Stimulated activated naive B cell treated with anti-CD40 and anti-IgM and Interleukin-4, amounts not matched to agents 10 μg/mL and 1 μg/mL and 100 μg/mL, for 72 hours (primary cell): ENCODE measurements at regions not wholly inside any gene's neighbourhood (a gene's known extent, or its start where the extent isn't known, plus 50 kb on each side); places are given as distances from the start of the nearest gene placed in this dataset.
A peak's percentile ranks its signal among the peaks of the same experiment; 100 is the strongest.

Source experiments
- ATAC-seq, 2 donors: fragments of 150-1000 bp; cut with Tn5 transposase; replicated peaks; 2 replicates each; pipeline ENCODE4 v1.10.0; 2021; ENCODE audit warnings: moderate library complexity in 1 of 2
- DNase-seq: peaks from one replicate; pipeline ENCODE4 v3.0.0; 2021
- H3K27ac Mint-ChIP-seq: one replicate; pipeline ENCODE4 v1.8.0; 2022; ENCODE audit warnings: mild to moderate bottlenecking, mixed read lengths
- H3K27me3 Mint-ChIP-seq, 2 donors: one replicate each; pipeline ENCODE4 v1.8.0; 2022; ENCODE audit warnings: mixed read lengths in 2 of 2
- H3K36me3 Mint-ChIP-seq, 2 donors: one replicate each; pipeline ENCODE4 v1.8.0; 2022; ENCODE audit warnings: mixed read lengths in 2 of 2, mild to moderate bottlenecking in 1 of 2
- H3K4me1 Mint-ChIP-seq, 2 donors: one replicate each; pipeline ENCODE4 v1.8.0; 2022; ENCODE audit warnings: mixed read lengths in 2 of 2, mild to moderate bottlenecking in 1 of 2
- H3K4me3 Mint-ChIP-seq, 2 donors: one replicate each; pipeline ENCODE4 v1.8.0; 2022; ENCODE audit warnings: mild to moderate bottlenecking in 2 of 2, mixed read lengths in 2 of 2, moderate library complexity in 1 of 2
- H3K9me3 Mint-ChIP-seq, 2 donors: one replicate each; pipeline ENCODE4 v1.8.0; 2022; ENCODE audit warnings: mixed read lengths in 2 of 2, mild to moderate bottlenecking in 1 of 2

DNA sequence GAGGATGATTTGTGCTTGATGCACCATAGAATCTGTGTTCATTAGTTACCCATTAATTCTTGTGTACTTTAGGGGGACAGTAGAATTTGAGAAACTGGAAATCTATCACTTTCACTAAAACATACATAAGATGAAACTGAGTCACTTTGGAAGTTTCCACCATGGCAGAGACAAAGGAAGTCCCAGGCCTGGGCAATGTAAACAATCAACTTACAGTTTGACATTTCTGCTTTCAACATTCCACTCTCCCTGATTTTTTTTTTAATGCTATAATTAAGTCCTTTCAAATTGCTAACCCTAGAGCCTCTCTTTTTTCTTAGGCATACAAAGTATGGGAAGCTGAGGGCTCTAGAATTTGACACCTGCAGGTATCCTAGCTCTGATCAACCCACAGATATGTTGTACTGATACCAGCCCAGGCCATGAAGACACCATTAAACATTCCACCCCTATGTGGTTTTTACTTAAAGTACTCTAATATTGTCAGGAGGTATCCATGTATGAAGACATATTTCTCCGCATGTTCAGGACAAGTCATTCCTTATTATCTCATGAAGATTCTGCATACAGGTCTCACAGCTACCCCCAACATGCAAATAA is 88.5 kb upstream of the GLS start:
- Mint-ChIP-seq H3K27ac (no peak overlapping the region), H3K4me1 (peaks cover 7 to 16% of the 10 kb centered on the region in 2 donors), H3K4me3 (no peak overlapping the region), H3K9me3 (no peaks in the 10 kb centered on the region), H3K36me3 (no peaks in the 10 kb centered on the region), H3K27me3 (no peaks in the 10 kb centered on the region)
- ATAC-seq = no peak
- no peak for DNase-seq

DNA sequence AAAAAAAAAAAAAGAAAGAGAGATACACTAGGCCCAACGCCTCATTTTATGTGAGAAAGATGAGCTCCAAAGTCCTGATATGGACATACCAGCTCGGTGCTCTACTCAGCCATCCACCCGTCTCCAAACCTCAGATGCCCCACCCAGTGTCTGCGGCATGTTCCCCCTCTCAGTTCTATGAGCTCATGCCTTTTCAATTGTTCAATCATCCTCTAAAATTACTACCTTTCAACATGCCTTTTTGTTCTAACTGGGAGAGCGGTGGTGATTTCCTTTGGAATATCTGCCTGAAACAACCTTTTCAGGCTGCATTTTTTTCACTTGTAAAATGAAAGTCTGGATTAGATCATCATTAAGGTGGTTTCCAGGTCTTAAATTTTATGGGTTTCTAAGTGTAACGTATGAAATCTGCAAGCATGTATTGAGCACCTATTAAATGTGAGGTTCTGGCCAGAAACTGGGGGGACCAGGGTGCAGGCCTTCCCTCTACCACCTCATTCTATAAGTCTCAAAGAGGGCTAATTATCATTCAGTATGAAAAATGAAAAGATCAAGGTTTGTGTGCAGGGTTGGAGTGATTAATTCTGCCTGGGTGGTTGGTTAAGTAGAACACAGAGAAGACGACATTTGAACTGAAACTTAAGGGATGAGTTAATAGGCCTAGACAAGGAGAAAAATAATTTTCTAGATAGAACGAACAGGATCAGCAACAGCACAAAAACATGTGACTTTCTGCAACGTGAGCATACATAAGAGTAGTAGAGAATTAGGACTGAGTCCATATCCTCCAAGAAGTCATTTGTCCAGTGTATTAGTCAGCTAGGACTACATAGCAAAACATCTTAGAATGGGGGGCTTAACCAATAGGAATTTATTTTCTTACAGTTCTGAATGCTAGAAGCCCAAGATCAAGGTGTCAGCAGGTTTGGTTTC is 87.4 kb upstream of the GLS start:
- peak in 1 of 2 donors; percentile 10 for ATAC-seq
- no peaks in the 10 kb centered on the region for H3K9me3 Mint-ChIP-seq
- H3K4me1 Mint-ChIP-seq = peaks cover 7 to 16% of the 10 kb centered on the region in 2 donors

DNA sequence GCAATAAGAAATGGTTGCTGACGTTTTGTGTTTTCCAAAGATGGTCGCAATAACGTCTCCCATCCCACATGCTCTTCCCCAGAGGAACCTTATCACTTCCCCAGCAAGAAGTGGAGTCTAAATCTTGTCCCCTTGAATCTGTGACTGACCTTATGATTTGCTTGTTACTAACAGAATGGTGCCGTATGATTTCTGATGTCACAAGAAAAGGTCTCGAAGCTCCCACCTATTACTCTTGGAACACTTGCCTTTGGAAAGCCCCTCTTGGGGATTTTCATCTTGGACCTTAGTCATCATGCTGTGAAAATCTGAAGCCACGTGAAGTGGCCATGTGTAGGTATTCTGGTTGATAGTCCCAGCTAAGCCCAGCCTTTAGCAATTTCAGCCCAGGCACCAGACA is 86.2 kb upstream of the GLS start:
- Mint-ChIP-seq H3K4me1 (peaks cover 7 to 16% of the 10 kb centered on the region in 2 donors), H3K4me3 (no peak overlapping the region), H3K36me3 (no peaks in the 10 kb centered on the region), H3K27ac (peak overlapping the region; percentile 32), H3K27me3 (no peaks in the 10 kb centered on the region), H3K9me3 (no peaks in the 10 kb centered on the region)
- peak in 1 of 2 donors; percentile 10 for ATAC-seq
- DNase-seq = no peak

More for the DNA sequence above, 87.4 kb upstream of the GLS start:
- no peak for DNase-seq
- Mint-ChIP-seq H3K4me3 (no peak overlapping the region), H3K27ac (peak overlapping the region; percentile 63), H3K27me3 (no peaks in the 10 kb centered on the region), H3K36me3 (no peaks in the 10 kb centered on the region)

DNA sequence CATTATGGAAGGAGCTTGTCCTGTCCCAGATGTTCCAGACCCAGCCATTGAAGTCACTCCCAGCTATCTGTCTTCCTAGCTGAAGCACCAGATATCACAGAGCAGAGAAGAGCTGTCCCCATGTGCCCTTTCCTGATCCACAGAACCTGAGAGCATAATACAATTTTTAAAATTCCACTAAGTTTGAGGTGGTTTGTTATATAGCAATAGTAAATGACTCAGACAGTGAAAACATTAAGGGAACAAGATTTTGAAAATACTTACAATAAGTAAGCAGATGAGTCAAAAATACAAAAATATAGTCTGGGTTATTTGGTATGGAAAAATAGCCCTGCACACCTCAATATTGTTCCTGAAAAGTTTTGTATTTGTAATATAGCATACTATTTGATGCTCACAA is 85.8 kb upstream of the GLS start:
- ATAC-seq (peak in 1 of 2 donors; percentile 29), DNase-seq (no peak)
- H3K27me3 Mint-ChIP-seq = no peaks in the 10 kb centered on the region
- H3K4me3 Mint-ChIP-seq = no peak overlapping the region
- H3K36me3 Mint-ChIP-seq = no peaks in the 10 kb centered on the region
- H3K27ac Mint-ChIP-seq = peak overlapping the region; percentile 32
- no peaks in the 10 kb centered on the region for H3K9me3 Mint-ChIP-seq
- H3K4me1 Mint-ChIP-seq = peaks cover 7 to 16% of the 10 kb centered on the region in 2 donors

DNA sequence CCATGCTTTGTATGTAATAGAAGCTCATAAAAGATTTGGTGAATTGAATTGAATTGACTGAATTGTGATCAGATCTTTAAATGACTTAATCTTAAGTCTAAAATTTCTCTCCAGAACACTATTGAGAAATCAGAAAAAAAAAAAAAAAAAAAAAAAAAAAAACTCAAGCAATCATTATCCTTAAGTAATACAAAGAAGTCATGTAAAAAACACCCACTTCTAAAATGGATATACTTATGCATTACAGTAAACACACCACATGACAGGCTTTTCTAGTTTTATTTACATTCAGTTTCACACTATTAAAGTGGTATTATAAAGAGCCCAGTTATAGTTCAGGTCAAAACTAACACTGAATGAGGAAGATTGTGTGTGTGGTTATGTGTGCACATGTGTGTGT is 84.9 kb upstream of the GLS start:
- DNase-seq (no peak), ATAC-seq (no peak)
- no peak overlapping the region for H3K27ac Mint-ChIP-seq
- no peaks in the 10 kb centered on the region for H3K9me3 Mint-ChIP-seq
- H3K4me3 Mint-ChIP-seq = no peak overlapping the region
- H3K36me3 Mint-ChIP-seq = no peaks in the 10 kb centered on the region
- H3K27me3 Mint-ChIP-seq = no peaks in the 10 kb centered on the region
- peaks cover 7 to 16% of the 10 kb centered on the region in 2 donors for H3K4me1 Mint-ChIP-seq

DNA sequence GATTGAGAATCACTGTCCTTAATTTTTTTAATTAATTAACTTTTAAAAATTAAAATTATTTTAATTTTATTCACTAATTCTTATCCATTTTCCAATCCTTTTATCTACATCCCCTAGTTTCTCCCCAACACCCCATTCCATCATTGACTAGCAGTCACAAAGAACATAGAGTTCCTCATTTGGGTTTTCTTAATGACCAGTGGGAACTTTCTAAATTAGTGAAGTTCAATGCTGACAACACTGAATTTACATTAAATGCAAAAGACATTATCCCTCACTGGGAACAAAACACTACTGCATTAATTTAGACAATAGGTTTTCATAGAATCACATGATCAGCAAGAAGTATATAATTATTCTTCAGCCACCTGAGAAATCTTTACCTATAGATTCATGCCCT is 80.6 kb upstream of the GLS start:
- no peak overlapping the region for H3K4me3 Mint-ChIP-seq
- H3K9me3 Mint-ChIP-seq = no peaks in the 10 kb centered on the region
- H3K27ac Mint-ChIP-seq = no peak overlapping the region
- ATAC-seq = no peak
- DNase-seq = no peak
- H3K27me3 Mint-ChIP-seq = no peaks in the 10 kb centered on the region
- peaks cover 0 to 2% of the 10 kb centered on the region in 2 donors for H3K4me1 Mint-ChIP-seq
- H3K36me3 Mint-ChIP-seq = no peaks in the 10 kb centered on the region

DNA sequence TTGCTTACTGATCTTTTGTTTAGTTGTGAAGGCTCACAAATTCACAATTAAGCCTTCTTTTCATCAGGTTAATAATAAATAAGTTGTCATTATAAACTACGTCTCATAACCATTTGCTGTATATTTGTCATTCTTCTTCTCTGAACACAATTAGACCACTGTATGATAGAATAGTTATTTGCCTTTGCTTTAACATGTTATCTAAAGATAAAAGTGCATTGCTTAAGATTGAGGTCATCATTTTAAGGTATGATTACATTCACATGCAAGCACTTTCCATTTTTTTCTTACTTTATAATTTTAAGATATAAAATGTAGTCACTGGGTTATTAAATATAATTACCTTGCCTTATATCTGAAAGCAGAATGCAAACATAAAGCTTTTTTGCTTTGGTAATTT is 80.1 kb upstream of the GLS start:
- Mint-ChIP-seq H3K4me3 (no peak overlapping the region), H3K9me3 (no peaks in the 10 kb centered on the region), H3K4me1 (peaks cover 0 to 2% of the 10 kb centered on the region in 2 donors), H3K27me3 (no peaks in the 10 kb centered on the region), H3K27ac (no peak overlapping the region), H3K36me3 (no peaks in the 10 kb centered on the region)
- no peak for ATAC-seq
- DNase-seq = no peak

DNA sequence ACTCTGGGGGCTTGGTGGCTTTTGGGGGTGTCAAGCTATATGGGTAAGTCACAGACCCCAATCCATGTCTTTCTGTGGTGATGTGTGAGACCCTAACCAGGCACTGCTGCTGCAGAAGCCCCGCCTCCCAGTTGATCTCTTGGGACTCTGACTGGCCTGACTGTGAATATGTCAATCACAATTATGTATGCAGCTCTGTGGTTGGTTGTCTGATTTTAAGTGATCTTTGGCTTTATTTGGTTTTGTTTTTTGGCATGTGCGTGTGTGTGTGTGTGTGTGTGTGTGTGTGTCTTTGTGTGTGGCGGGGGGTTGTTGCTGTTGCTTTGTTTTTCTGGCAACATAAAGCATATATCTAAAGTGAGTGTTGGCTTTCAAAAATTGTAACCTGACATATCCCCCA is 78.5 kb upstream of the GLS start:
- ATAC-seq (no peak), DNase-seq (no peak)
- Mint-ChIP-seq H3K9me3 (no peaks in the 10 kb centered on the region), H3K4me1 (peaks cover 0 to 2% of the 10 kb centered on the region in 2 donors), H3K27me3 (no peaks in the 10 kb centered on the region), H3K27ac (no peak overlapping the region), H3K36me3 (no peaks in the 10 kb centered on the region), H3K4me3 (no peak overlapping the region)

DNA sequence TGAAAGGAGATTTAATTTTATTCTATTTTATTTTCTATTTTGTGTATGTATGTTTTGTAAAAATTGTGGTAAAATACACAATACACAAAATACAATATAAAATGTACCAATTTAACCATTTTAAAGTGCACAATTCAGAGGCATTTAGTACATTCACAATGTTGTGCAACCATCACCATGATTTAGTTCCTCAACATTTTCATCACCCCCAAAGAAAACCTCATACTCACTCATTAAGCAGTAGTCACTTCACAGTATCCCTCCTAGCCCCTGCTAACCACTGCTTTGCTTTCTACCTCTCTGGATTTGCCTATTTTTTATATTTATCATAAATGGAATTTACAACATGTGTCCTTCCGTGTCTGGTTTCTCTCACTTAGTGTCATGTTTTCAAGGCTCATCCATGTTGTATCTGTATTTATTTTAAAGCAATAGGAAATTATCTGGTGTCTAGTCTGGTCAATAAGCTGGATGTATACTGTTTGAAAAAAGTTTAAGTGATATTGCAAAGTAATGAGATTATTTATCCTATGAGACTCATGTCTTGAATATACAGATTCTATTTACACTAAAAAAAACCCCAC is 77.9 kb upstream of the GLS start:
- no peak for ATAC-seq
- H3K4me3 Mint-ChIP-seq = no peak overlapping the region

DNA sequence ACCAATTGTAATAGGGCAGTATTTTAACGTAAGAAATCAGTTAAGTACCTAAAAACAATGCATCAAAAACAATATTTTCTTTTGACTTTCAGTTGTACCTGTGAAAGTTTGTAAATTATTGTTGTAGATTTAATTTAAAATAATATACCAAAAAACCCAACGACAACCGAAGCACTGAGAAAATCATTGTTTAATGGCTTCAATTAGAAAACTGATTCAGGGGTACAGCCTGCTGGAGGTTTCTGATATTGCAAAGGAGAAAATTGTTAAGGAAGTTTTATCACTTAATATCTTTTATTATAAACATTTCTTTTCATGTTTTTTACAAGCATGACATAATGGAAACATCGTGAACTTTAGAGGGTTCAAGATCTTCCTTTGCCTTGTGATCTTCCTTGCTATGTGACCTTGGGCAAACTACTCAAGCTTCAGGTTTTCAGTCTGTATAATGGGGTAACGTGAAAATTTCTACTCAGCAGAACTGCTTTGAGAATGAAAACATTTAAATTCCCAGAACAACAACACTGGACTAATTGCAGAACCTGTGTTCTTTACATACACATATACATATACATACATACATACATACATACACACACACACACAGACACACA is 76.3 kb upstream of the GLS start:
- no peak for DNase-seq
- H3K36me3 Mint-ChIP-seq = no peaks in the 10 kb centered on the region
- no peak for ATAC-seq
- H3K4me1 Mint-ChIP-seq = peaks cover 7 to 9% of the 10 kb centered on the region in 2 donors
- no peaks in the 10 kb centered on the region for H3K9me3 Mint-ChIP-seq
- H3K4me3 Mint-ChIP-seq = no peak overlapping the region
- no peaks in the 10 kb centered on the region for H3K27me3 Mint-ChIP-seq
- H3K27ac Mint-ChIP-seq = peak overlapping the region; percentile 16

More for the DNA sequence above, 77.9 kb upstream of the GLS start:
- Mint-ChIP-seq H3K36me3 (no peaks in the 10 kb centered on the region), H3K27me3 (no peaks in the 10 kb centered on the region), H3K9me3 (no peaks in the 10 kb centered on the region), H3K27ac (no peak overlapping the region), H3K4me1 (peaks cover 3% of the 10 kb centered on the region in 2 donors)
- no peak for DNase-seq

DNA sequence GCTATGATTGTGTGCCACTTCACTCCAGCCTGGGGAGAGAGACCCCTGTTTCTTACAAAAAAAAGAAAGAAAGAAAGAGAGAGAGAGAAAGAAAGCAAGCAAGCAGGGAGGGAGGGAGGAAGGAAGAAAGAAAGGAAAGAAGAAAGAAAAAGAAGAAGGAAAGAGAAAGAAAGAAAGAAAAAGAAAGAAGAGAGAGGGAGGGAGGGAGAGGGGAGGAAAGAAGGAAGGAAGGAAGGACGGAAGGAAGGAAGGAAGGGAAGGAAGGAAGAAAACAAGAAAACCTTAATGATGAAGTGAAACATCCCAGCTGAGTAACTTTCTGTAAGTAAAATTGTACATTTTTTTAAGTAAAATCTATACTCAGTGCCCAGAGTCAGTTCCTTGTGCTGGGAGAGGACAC is 75.5 kb upstream of the GLS start:
- H3K27me3 Mint-ChIP-seq = no peaks in the 10 kb centered on the region
- H3K4me3 Mint-ChIP-seq = no peak overlapping the region
- no peaks in the 10 kb centered on the region for H3K36me3 Mint-ChIP-seq
- no peaks in the 10 kb centered on the region for H3K9me3 Mint-ChIP-seq
- peaks cover 9 to 15% of the 10 kb centered on the region in 2 donors for H3K4me1 Mint-ChIP-seq
- DNase-seq (no peak), ATAC-seq (no peak)
- no peak overlapping the region for H3K27ac Mint-ChIP-seq

DNA sequence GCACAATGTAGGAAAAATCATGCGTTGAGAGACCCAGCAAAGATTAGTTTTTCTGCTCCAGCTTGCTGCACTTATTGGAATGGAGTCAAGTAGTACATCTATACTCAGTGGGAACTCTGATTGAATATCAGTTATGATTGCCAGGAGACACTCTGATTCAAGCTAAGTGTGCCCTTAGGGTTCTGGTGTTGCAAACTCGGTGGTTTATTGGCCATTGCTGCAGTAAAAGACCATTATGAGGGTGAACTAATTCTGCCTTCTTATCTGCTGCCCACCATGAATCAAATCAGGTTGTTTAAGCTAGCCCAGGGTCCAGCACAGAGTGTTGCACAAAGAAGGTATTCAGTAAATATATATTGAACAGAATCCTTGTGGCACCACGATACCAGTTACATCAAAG is 74.8 kb upstream of the GLS start:
- Mint-ChIP-seq H3K4me3 (no peak overlapping the region), H3K4me1 (peaks cover 9 to 16% of the 10 kb centered on the region in 2 donors), H3K27me3 (no peaks in the 10 kb centered on the region), H3K27ac (no peak overlapping the region), H3K9me3 (no peaks in the 10 kb centered on the region), H3K36me3 (no peaks in the 10 kb centered on the region)
- DNase-seq (no peak), ATAC-seq (no peak)

DNA sequence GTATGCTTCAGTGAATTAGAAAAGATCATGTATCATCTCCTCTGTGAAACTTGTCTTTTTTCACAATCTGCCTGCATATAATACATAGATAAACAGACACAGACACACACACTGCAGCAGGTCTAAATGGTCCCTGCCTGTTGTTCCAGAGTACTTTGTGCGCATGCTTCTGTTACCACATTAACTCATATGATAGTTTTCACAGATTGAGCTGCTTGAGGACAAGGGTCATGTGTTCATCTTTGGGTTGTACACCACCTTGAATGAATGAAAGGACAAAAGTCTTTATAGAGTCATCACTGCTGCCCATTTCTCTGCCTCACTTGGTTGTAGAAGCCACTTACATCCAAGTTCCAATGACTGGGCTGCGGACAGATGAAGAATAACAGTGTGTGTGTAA is 72.7 kb upstream of the GLS start:
- Mint-ChIP-seq H3K27me3 (no peaks in the 10 kb centered on the region), H3K27ac (no peak overlapping the region), H3K4me3 (no peak overlapping the region), H3K9me3 (no peaks in the 10 kb centered on the region), H3K36me3 (no peaks in the 10 kb centered on the region), H3K4me1 (peaks cover 7 to 16% of the 10 kb centered on the region in 2 donors)
- ATAC-seq (no peak), DNase-seq (no peak)

DNA sequence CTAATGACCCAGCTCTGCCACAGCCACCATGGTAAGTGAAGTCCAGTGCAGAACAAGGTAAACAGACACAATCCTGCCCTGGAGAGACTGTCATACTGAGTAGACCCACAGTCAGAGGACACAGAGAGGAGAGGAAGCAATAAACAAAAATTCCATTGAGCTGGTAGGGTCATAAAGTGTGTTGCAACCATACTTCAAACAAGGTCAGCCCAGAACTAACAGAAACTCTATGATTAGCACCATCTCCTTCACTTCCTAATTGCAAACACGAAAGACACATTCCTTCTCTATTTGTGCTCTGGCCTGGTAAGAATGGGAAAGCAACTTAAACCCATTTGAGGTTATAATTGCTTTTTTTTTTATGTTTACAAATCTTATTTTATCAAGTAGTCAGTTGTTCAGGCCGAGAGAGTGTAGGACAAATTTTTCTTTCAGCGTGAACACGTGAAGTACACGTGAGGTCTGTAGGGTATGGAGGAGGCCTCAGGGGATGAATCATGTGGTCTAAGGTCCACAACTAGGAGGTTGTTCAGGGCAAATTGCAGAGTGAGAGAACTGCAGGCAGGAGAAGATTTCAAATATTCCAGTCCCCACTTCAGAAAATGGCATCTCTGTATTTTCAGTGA is 71.4 kb upstream of the GLS start:
- no peak for DNase-seq
- no peak for ATAC-seq
- no peaks in the 10 kb centered on the region for H3K27me3 Mint-ChIP-seq

More for the DNA sequence above, 71.4 kb upstream of the GLS start:
- Mint-ChIP-seq H3K9me3 (no peaks in the 10 kb centered on the region), H3K27ac (no peak overlapping the region), H3K4me3 (no peak overlapping the region), H3K36me3 (no peaks in the 10 kb centered on the region), H3K4me1 (peaks cover 7 to 16% of the 10 kb centered on the region in 2 donors)
